ENCODE measurements at regions not wholly inside any gene's neighbourhood (a gene's known extent, or its start where the extent isn't known, plus 50 kb on each side); places are given as distances from the start of the nearest gene placed in this dataset.

DNA sequence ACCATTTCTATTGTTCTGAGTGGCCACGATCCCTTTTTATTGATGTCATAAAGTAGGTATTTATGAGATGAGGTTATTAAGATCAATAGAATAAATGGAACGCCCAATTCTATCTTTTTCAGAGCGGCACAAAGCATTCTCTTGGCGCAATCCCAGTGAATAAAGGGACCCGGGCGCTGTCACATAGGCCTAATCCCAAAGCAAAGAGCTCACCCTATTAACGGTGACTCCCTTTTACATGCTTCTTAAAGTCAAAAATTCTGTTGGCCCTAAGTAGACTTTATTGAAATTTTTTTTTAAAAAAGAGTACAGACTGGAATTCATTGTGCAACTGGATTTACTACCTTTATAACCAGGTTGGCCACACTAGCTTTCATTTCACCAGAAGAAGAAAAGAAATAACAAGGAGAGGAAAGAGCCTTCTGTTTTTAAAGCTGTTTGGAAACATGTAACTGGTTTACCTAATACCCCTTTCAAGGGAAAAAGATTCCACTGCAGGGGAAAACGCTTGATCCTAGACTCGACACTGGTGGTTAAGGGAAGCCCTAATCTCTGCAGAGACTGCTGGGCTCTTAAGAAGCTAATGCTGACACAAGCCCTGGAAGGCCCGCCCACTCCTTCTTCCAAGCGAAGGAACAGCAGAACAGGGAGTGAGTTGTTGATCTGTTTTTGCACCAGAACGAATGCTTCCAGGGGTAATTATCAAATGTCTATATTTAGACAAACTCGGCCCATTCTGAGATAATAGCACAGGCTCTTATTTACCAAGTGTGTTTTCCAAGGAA lies 381.2 kb downstream of the BCL11B start:
- Histone ChIP-seq H3K4me3 (replicated peaks in 1 of 3; ENCODE audit: insufficient read depth in 1 of 3, low read depth in 1 of 3, low read length in 3 of 3) (no peak overlapping the region), H3K27me3 (ENCODE audit: control insufficient read depth in 2 of 2, insufficient read depth in 2 of 2, low read length in 2 of 2) (no peaks in the 10 kb centered on the region), H3K79me2 (ENCODE audit: control insufficient read depth, insufficient read depth, low read length) (no peaks in the 10 kb centered on the region), H3K36me3 (ENCODE audit: control insufficient read depth in 2 of 2, extremely low read depth in 1 of 2, insufficient read depth in 2 of 2, low read length in 2 of 2) (no peaks in the 10 kb centered on the region), H2AFZ (ENCODE audit: low read depth, low read length) (no peak overlapping the region), H3K4me2 (ENCODE audit: insufficient read depth, low read length) (no peak overlapping the region), H3K27ac (ENCODE audit: insufficient read depth, low read depth, low read length) (no peak overlapping the region), H3K9me3 (replicated peaks; ENCODE audit: control insufficient read depth, insufficient read depth, low read length) (no peaks in the 10 kb centered on the region), H4K20me1 (replicated peaks; ENCODE audit: control insufficient read depth, extremely low read depth, insufficient read depth, low read length) (no peaks in the 10 kb centered on the region), H3K9ac (replicated peaks; ENCODE audit: extremely low read depth, insufficient read depth, low read length) (no peak overlapping the region), H3K4me1 (ENCODE audit: control insufficient read depth, extremely low read depth, insufficient read depth, low read length) (no peaks in the 10 kb centered on the region), H3K9me1 (replicated peaks; ENCODE audit: control insufficient read depth, extremely low read depth, insufficient read depth, low read length) (no peaks in the 10 kb centered on the region)
- dilution Hi-C loops (cut with MboI; ENCODE audit: extremely low pct_ligation_motif_present, low sequenced_read_pairs) (no loop called here), intact Hi-C loops (cut with micrococcal nuclease) (no loop called here)
- no TSS peak for BruUV-seq (replicated peaks)
- DNase-seq (ENCODE audit: low read depth, low spot score) (no peak), FAIRE-seq (no peak)
- TF ChIP-seq POLR2A (IDR thresholded peaks at IDR 0.05; ENCODE audit: low read depth, low read length) (no peak), GATA2 (IDR thresholded peaks at IDR 0.05; ENCODE audit: insufficient read depth, insufficient read length, low read depth, low read length) (no peak), EZH2 (IDR thresholded peaks at IDR 0.05; ENCODE audit: borderline replicate concordance, low read depth, low read length, severe bottlenecking) (no peak), MYC (IDR thresholded peaks at IDR 0.05; ENCODE audit: low read depth, low read length) (no peak), JUN (IDR thresholded peaks at IDR 0.05; ENCODE audit: borderline replicate concordance, insufficient read depth, insufficient read length, low read depth) (no peak), FOS (IDR thresholded peaks at IDR 0.05; ENCODE audit: borderline replicate concordance, insufficient read depth, low read length) (no peak), POLR2AphosphoS5 (IDR thresholded peaks at IDR 0.05; ENCODE audit: insufficient read depth, low read depth, low read length) (no peak)
- TF ChIP-seq, protein P1, sequence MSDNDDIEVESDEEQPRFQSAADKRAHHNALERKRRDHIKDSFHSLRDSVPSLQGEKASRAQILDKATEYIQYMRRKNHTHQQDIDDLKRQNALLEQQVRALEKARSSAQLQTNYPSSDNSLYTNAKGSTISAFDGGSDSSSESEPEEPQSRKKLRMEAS (IDR thresholded peaks at IDR 0.05; ENCODE audit: insufficient read depth, insufficient read length): no peak
- TF ChIP-seq, protein P2, sequence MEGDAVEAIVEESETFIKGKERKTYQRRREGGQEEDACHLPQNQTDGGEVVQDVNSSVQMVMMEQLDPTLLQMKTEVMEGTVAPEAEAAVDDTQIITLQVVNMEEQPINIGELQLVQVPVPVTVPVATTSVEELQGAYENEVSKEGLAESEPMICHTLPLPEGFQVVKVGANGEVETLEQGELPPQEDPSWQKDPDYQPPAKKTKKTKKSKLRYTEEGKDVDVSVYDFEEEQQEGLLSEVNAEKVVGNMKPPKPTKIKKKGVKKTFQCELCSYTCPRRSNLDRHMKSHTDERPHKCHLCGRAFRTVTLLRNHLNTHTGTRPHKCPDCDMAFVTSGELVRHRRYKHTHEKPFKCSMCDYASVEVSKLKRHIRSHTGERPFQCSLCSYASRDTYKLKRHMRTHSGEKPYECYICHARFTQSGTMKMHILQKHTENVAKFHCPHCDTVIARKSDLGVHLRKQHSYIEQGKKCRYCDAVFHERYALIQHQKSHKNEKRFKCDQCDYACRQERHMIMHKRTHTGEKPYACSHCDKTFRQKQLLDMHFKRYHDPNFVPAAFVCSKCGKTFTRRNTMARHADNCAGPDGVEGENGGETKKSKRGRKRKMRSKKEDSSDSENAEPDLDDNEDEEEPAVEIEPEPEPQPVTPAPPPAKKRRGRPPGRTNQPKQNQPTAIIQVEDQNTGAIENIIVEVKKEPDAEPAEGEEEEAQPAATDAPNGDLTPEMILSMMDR (IDR thresholded peaks at IDR 0.05; ENCODE audit: extremely low read depth in 1 of 2, insufficient read depth in 1 of 2, low read depth in 1 of 2, low read length in 2 of 2): no peak
- CTCF ChIA-PET: no interaction called here
- POLR2A ChIA-PET: no interaction called here
